SK-N-SH (cell line): ENCODE measurements at regions not wholly inside any gene's neighbourhood (a gene's known extent, or its start where the extent isn't known, plus 50 kb on each side); places are given as distances from the start of the nearest gene placed in this dataset.
A peak's percentile ranks its signal among the peaks of the same experiment; 100 is the strongest.

Source experiments
- CTCF ChIA-PET: fragments of 300-600, 350-600 bp; formaldehyde crosslinking; extraction: SDS; loops from one replicate; lab custom pipeline; 2021; lab: Yijun Ruan, JAX
- POLR2A ChIA-PET: fragments of 350-600 bp; sonication (Branson Sonifier 250); formaldehyde crosslinking; extraction: SDS; loops from one replicate; lab custom pipeline; 2020; ENCODE audit warnings: antibody characterized with exemption, inconsistent platforms; lab: Yijun Ruan, JAX
- DNase-seq: peaks from one replicate; pipeline ENCODE4 v3.0.0; 2012
- H2AFZ ChIP-seq: fragments of 200-600 bp; sonication (generic); 2 replicates; pipeline ENCODE4 v1.8.1; 2016; ENCODE audit warnings: antibody characterized with exemption, mild to moderate bottlenecking, low read depth
- H3F3A ChIP-seq: fragments of 200-600 bp; sonication (generic); replicated peaks from 2 replicates; pipeline ENCODE3; 2016; ENCODE audit warnings: antibody characterized with exemption, mild to moderate bottlenecking; ENCODE audit not compliant: insufficient read depth
- H3K27ac ChIP-seq, 2 experiments: fragments of 200-500 bp in 1 of 2; fragments of 200-600 bp in 1 of 2; sonication (Bioruptor generic) in 1 of 2; sonication (generic), shearing (Covaris generic) in 1 of 2; 2 replicates each; pipeline versions ENCODE4 v1.5.1 to v1.6.1; 2014 to 2016; ENCODE audit warnings: low read depth in 2 of 2, inconsistent platforms in 1 of 2, low read length in 1 of 2, mild to moderate bottlenecking in 1 of 2, mixed read lengths in 1 of 2
- H3K27me3 ChIP-seq: fragments of 200-600 bp; sonication (generic), shearing (Covaris generic); 2 replicates; pipeline ENCODE4 v1.6.1; 2016; ENCODE audit warnings: mixed run types; ENCODE audit not compliant: insufficient read depth
- H3K36me3 ChIP-seq, 2 experiments: fragments of 200-500 bp in 1 of 2; fragments of 200-600 bp in 1 of 2; sonication (Bioruptor generic) in 1 of 2; sonication (generic) in 1 of 2; replicated peaks in 1 of 2; 2 replicates each; pipeline versions ENCODE3 to v1.5.1; 2014 to 2016; ENCODE audit warnings: low read length in 1 of 2, mild to moderate bottlenecking in 1 of 2; ENCODE audit not compliant: insufficient read depth in 2 of 2, control insufficient read depth in 1 of 2
- H3K4me1 ChIP-seq, 2 experiments: fragments of 200-500 bp in 1 of 2; fragments of 200-600 bp in 1 of 2; sonication (Bioruptor generic) in 1 of 2; sonication (generic), shearing (Covaris generic) in 1 of 2; 2 replicates each; pipeline versions ENCODE4 v1.5.1 to v1.6.1; 2014 to 2016; ENCODE audit warnings: low read depth in 1 of 2, low read length in 1 of 2, mixed run types in 1 of 2; ENCODE audit not compliant: insufficient read depth in 2 of 2, control insufficient read depth in 1 of 2
- H3K4me2 ChIP-seq: fragments of 200-600 bp; sonication (generic), shearing (Covaris generic); 2 replicates; pipeline ENCODE4 v1.6.1; 2017; ENCODE audit warnings: mixed run types
- H3K4me3 ChIP-seq, 2 experiments: fragments of 200-500 bp in 1 of 2; fragments of 200-600 bp in 1 of 2; sonication (Bioruptor generic) in 1 of 2; sonication (generic), shearing (Covaris generic) in 1 of 2; 2 replicates each; pipeline versions ENCODE4 v1.5.1 to v1.8.1; 2014 to 2016; ENCODE audit warnings: low read depth in 2 of 2, inconsistent platforms in 1 of 2, low read length in 1 of 2, mild to moderate bottlenecking in 1 of 2, mixed read lengths in 1 of 2, moderate library complexity in 1 of 2
- H3K79me2 ChIP-seq: fragments of 200-600 bp; sonication (generic); 2 replicates; pipeline ENCODE4 v1.8.1; 2017; ENCODE audit warnings: mild to moderate bottlenecking; ENCODE audit not compliant: insufficient read depth
- H3K9ac ChIP-seq: fragments of 200-600 bp; sonication (generic); 2 replicates; pipeline ENCODE4 v1.6.1; 2017; ENCODE audit warnings: mixed run types
- H3K9me2 ChIP-seq: fragments of 200-600 bp; sonication (generic); 2 replicates; pipeline ENCODE4 v1.6.1; 2017; ENCODE audit warnings: mixed run types
- H3K9me3 ChIP-seq: fragments of 200-600 bp; sonication (generic); 2 replicates; pipeline ENCODE4 v1.6.1; 2017; ENCODE audit warnings: mixed run types, mild to moderate bottlenecking, moderate library complexity
- H4K20me1 ChIP-seq: fragments of 200-600 bp; sonication (generic); 2 replicates; pipeline ENCODE4 v1.6.1; 2017; ENCODE audit warnings: mild to moderate bottlenecking, mixed run types; ENCODE audit not compliant: insufficient read depth
- EZH2phosphoT487 ChIP-seq: fragments of 200-600 bp; sonication (generic); IDR thresholded peaks from 2 replicates; pipeline ENCODE4 v1.6.1; 2017; ENCODE audit warnings: low read depth, mixed run types, mild to moderate bottlenecking, antibody characterized with exemption, moderate library complexity, borderline replicate concordance
- FOSL2 ChIP-seq: IDR thresholded peaks from 2 replicates; pipeline ENCODE4 v1.4.0; 2012; ENCODE audit warnings: low read depth, mild to moderate bottlenecking, moderate library complexity, borderline replicate concordance
- GABPA ChIP-seq: IDR thresholded peaks from 2 replicates; pipeline ENCODE4 v1.4.0; 2012; ENCODE audit warnings: low read depth, mild to moderate bottlenecking
- GATA2 ChIP-seq: sonication (generic); formaldehyde crosslinking; IDR thresholded peaks from 2 replicates; pipeline ENCODE4 v1.5.0; 2020; ENCODE audit warnings: mild to moderate bottlenecking, missing genetic modification reagents
- IRF3 ChIP-seq: fragments of 150-350 bp; IDR thresholded peaks from 2 replicates; pipeline ENCODE4 v1.6.1; 2016; ENCODE audit warnings: mild to moderate bottlenecking, low read depth, low read length
- JUND ChIP-seq: IDR thresholded peaks from 2 replicates; pipeline ENCODE4 v1.4.0; 2012
- MEF2A ChIP-seq: IDR thresholded peaks from 2 replicates; pipeline ENCODE4 v1.4.0; 2012; ENCODE audit warnings: low read depth, borderline replicate concordance
- POLR2AphosphoS5 ChIP-seq: IDR thresholded peaks from 2 replicates; pipeline ENCODE4 v1.6.1; 2012; ENCODE audit warnings: low read depth, low read length
- RAD21 ChIP-seq: IDR thresholded peaks from 2 replicates; pipeline ENCODE4 v1.6.1; 2012; ENCODE audit warnings: mild to moderate bottlenecking, low read length
- RCOR1 ChIP-seq: fragments of 150-350 bp; IDR thresholded peaks from 2 replicates; pipeline ENCODE4 v1.6.1; 2017; ENCODE audit warnings: antibody characterized with exemption, low read length
- RXRA ChIP-seq: IDR thresholded peaks from 2 replicates; pipeline ENCODE4 v1.4.0; 2012; ENCODE audit warnings: low read depth, mild to moderate bottlenecking, borderline replicate concordance
- SIN3A ChIP-seq: IDR thresholded peaks from 2 replicates; pipeline ENCODE4 v1.6.1; 2012; ENCODE audit warnings: low read depth, mild to moderate bottlenecking, low read length, moderate library complexity, borderline replicate concordance
- SMC3 ChIP-seq: IDR thresholded peaks from 2 replicates; pipeline ENCODE4 v1.6.1; 2012; ENCODE audit warnings: low read depth, low read length, improper control_type of control experiment
- TCF12 ChIP-seq: IDR thresholded peaks from 2 replicates; pipeline ENCODE4 v1.4.0; 2012
- YY1 ChIP-seq: IDR thresholded peaks from 2 replicates; pipeline ENCODE4 v1.4.0; 2012; ENCODE audit warnings: low read depth, mild to moderate bottlenecking
- WGBS: methylation state at CpG from one replicate; pipeline ENCODE4 v1.1.6; 2017; ENCODE audit warnings: low lambda C conversion rate; 5-methylcytosine and 5-hydroxymethylcytosine counted together
- TF ChIP-seq, protein P1 (sequence below): fragments of 200-600 bp; sonication (generic); IDR thresholded peaks from 2 replicates; pipeline ENCODE4 v1.6.1; 2017; ENCODE audit warnings: antibody characterized with exemption, mild to moderate bottlenecking, moderate library complexity
- TF ChIP-seq, protein P2 (sequence below): IDR thresholded peaks from 2 replicates; pipeline ENCODE4 v1.4.0; 2012; ENCODE audit warnings: low read depth

- no peak for DNase-seq
- CTCF ChIA-PET = interaction anchor here (1.1 kb wide), 1 partner anchor 112 kb away, joined by 3 read pairs; no protein-coding TSS in a partner anchor
- WGBS = 12% methylated on average over 4 of the region's 4 CpGs
Observed at GRCh38 chr1:91170571-91170970, 148.7 kb upstream of the ZNF644 start.

GRCh38 chr1:91166106-91166712, 144.4 kb upstream of the ZNF644 start:
- no peaks in the 10 kb centered on the region for H3K36me3 ChIP-seq
- TF ChIP-seq SIN3A (no peak), RAD21 (peak; percentile 81), POLR2AphosphoS5 (no peak), GATA2 (CRISPR knock-in tag) (no peak), FOSL2 (no peak), MEF2A (no peak), EZH2phosphoT487 (no peak), GABPA (no peak), RCOR1 (no peak), YY1 (no peak), RXRA (no peak), SMC3 (peak; percentile 73), IRF3 (no peak)
- TF ChIP-seq, protein P1, sequence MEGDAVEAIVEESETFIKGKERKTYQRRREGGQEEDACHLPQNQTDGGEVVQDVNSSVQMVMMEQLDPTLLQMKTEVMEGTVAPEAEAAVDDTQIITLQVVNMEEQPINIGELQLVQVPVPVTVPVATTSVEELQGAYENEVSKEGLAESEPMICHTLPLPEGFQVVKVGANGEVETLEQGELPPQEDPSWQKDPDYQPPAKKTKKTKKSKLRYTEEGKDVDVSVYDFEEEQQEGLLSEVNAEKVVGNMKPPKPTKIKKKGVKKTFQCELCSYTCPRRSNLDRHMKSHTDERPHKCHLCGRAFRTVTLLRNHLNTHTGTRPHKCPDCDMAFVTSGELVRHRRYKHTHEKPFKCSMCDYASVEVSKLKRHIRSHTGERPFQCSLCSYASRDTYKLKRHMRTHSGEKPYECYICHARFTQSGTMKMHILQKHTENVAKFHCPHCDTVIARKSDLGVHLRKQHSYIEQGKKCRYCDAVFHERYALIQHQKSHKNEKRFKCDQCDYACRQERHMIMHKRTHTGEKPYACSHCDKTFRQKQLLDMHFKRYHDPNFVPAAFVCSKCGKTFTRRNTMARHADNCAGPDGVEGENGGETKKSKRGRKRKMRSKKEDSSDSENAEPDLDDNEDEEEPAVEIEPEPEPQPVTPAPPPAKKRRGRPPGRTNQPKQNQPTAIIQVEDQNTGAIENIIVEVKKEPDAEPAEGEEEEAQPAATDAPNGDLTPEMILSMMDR = peak; percentile 92
- no peaks in the 10 kb centered on the region for H3K9me3 ChIP-seq
- no peaks in the 10 kb centered on the region for H4K20me1 ChIP-seq
- H3K4me1 ChIP-seq = no peaks in the 10 kb centered on the region
- H3K4me2 ChIP-seq = no peak overlapping the region
- no peaks in the 10 kb centered on the region for H3K27me3 ChIP-seq
- H3K27ac ChIP-seq = no peak overlapping the region
- WGBS = 2% methylated on average over 6 of the region's 6 CpGs
- no peak overlapping the region for H3K9ac ChIP-seq
- POLR2A ChIA-PET = no interaction called here
- H3K9me2 ChIP-seq = no peaks in the 10 kb centered on the region
- H3K4me3 ChIP-seq = peak overlapping the region in 1 of 2 experiments; percentile 31; a peak in 1 of 4 replicates
- no peaks in the 10 kb centered on the region for H3F3A ChIP-seq
- CTCF ChIA-PET = interaction anchor here (0.6 to 4.3 kb wide), 105 partner anchors 10 to 1609 kb away, joined by 3 to 70 read pairs (median 4); partner anchors contain the start of genes CDC7, HFM1 and ZNF644
- H3K79me2 ChIP-seq = no peaks in the 10 kb centered on the region
- DNase-seq = peak; percentile 57
- H2AFZ ChIP-seq = no peak overlapping the region

More at GRCh38 chr1:91170571-91170970, 148.7 kb upstream of the ZNF644 start:
- no peak overlapping the region for H3K27ac ChIP-seq
- no peaks in the 10 kb centered on the region for H4K20me1 ChIP-seq
- no peaks in the 10 kb centered on the region for H3K9me2 ChIP-seq
- no peaks in the 10 kb centered on the region; a peak in 1 of 4 replicates for H3K4me1 ChIP-seq
- H3K9ac ChIP-seq = no peak overlapping the region
- POLR2A ChIA-PET = no interaction called here
- no peak overlapping the region for H2AFZ ChIP-seq
- H3F3A ChIP-seq = no peaks in the 10 kb centered on the region
- no peak overlapping the region for H3K4me2 ChIP-seq
- no peak for TF ChIP-seq TCF12
- TF ChIP-seq FOSL2 = no peak
- TF ChIP-seq, protein P1 = no peak
- no peak for TF ChIP-seq JUND
- TF ChIP-seq, protein P2, sequence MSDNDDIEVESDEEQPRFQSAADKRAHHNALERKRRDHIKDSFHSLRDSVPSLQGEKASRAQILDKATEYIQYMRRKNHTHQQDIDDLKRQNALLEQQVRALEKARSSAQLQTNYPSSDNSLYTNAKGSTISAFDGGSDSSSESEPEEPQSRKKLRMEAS = no peak
- no peaks in the 10 kb centered on the region for H3K36me3 ChIP-seq
- H3K9me3 ChIP-seq = no peaks in the 10 kb centered on the region
- H3K79me2 ChIP-seq = no peaks in the 10 kb centered on the region
- H3K27me3 ChIP-seq = peaks cover 7% of the 10 kb centered on the region; the same call in 1 of the 2 replicates
- no peak overlapping the region for H3K4me3 ChIP-seq
